ENCODE measurements at regions not wholly inside any gene's neighbourhood (a gene's known extent, or its start where the extent isn't known, plus 50 kb on each side); places are given as distances from the start of the nearest gene placed in this dataset.
A peak's percentile ranks its signal among the peaks of the same experiment; 100 is the strongest.

GRCh38 chr22:49331223-49331815, 496.4 kb downstream of the BRD1 start:
- Histone ChIP-seq H3K27me3 (ENCODE audit: control insufficient read depth, insufficient read depth, low read length) (no peaks in the 10 kb centered on the region), H2AFZ (replicated peaks; ENCODE audit: low read length, poor library complexity) (no peak overlapping the region), H4K8ac (ENCODE audit: low read depth in 2 of 2, low read length in 2 of 2) (no peak overlapping the region), H3K36me3 (ENCODE audit: control insufficient read depth, insufficient read depth, low read length) (no peaks in the 10 kb centered on the region), H3K14ac (replicated peaks; ENCODE audit: low read depth, low read length) (no peak overlapping the region), H3K4ac (ENCODE audit: low read depth, low read length) (no peak overlapping the region), H3K9ac (ENCODE audit: low read depth, low read length) (no peak overlapping the region), H4K5ac (ENCODE audit: low read depth, low read length) (no peak overlapping the region), H3K9me3 (ENCODE audit: control insufficient read depth, insufficient read depth, low read length) (peaks cover 64% of the 10 kb centered on the region), H3K4me3 (ENCODE audit: insufficient read depth, low read depth, low read length) (no peak overlapping the region), H2AK5ac (ENCODE audit: low read depth, low read length) (no peak overlapping the region), H3K79me1 (ENCODE audit: low read depth in 1 of 2, low read length in 2 of 2) (no peaks in the 10 kb centered on the region), H4K91ac (ENCODE audit: insufficient read depth, low read depth, low read length) (no peak overlapping the region), H2BK20ac (ENCODE audit: low read depth, low read length) (no peak overlapping the region), H3K56ac (ENCODE audit: extremely low read depth, insufficient read depth, low read length) (no peak overlapping the region), H4K20me1 (ENCODE audit: insufficient read depth, low read length) (no peaks in the 10 kb centered on the region), H2BK15ac (ENCODE audit: low read depth, low read length) (no peak overlapping the region), H3K27ac (ENCODE audit: insufficient read depth, low read length) (no peak overlapping the region), H2AK9ac (replicated peaks; ENCODE audit: low read depth, low read length, poor library complexity) (no peak overlapping the region), H3K18ac (ENCODE audit: low read depth, low read length) (no peak overlapping the region), H2BK120ac (ENCODE audit: low read depth, low read length) (no peak overlapping the region), H3K4me2 (ENCODE audit: low read depth, low read length) (no peak overlapping the region), H3K9me1 (ENCODE audit: insufficient read depth, low read length) (no peaks in the 10 kb centered on the region), H3K23ac (ENCODE audit: low read depth, low read length) (no peak overlapping the region), H2BK5ac (ENCODE audit: low read depth, low read length, poor library complexity, severe bottlenecking) (no peak overlapping the region), H3K4me1 (ENCODE audit: control insufficient read depth, insufficient read depth, low read length) (no peaks in the 10 kb centered on the region)
- TF ChIP-seq RFX5 (IDR thresholded peaks at IDR 0.05; ENCODE audit: low read depth, low read length) (no peak), CTCF (conservative IDR thresholded peaks at IDR 0.05; ENCODE audit: low read depth, low read length) (no peak), MAFK (IDR thresholded peaks at IDR 0.05; ENCODE audit: low read depth, low read length) (peak; percentile 88), POLR2A (IDR thresholded peaks at IDR 0.05; ENCODE audit: low read depth, low read length) (no peak), FOS (IDR thresholded peaks at IDR 0.05; ENCODE audit: low read depth, low read length) (no peak), NFE2L2 (IDR thresholded peaks at IDR 0.05; ENCODE audit: low read depth, low read length) (no peak)
- ChIA-PET POLR2A (ENCODE audit: unreplicated experiment) (no interaction called here), CTCF (no interaction called here)
- dilution Hi-C loops (cut with HindIII; ENCODE audit: low sequenced_read_pairs, unreplicated experiment) (no loop called here), intact Hi-C loops (cut with micrococcal nuclease) (no loop called here), in situ Hi-C loops (cut with MboI; ENCODE audit: low sequenced_read_pairs) (no loop called here)
- DNase-seq (no peak), ATAC-seq (ENCODE audit: low read depth) (no peak)
- BruUV-seq (replicated peaks) = no TSS peak
- WGBS, 2 experiments (ENCODE audit: extremely low coverage in 2 of 2, insufficient read length in 1 of 2) = no CpG with 5 or more reads among the region's 12 CpGs

Measured in IMR-90 (cell line).